Stimulated activated CD4-positive, alpha-beta T cell treated with anti-CD3 and anti-CD28 coated beads, Interleukin-1b, Interleukin-23, amount 100 ng/mL, for 48 hours (primary cell): ENCODE measurements at regions not wholly inside any gene's neighbourhood (a gene's known extent, or its start where the extent isn't known, plus 50 kb on each side); places are given as distances from the start of the nearest gene placed in this dataset.

ENCODE experiments used
- DNase-seq: peaks from one replicate; pipeline ENCODE4 v3.0.0-alpha.2; 2020

DNA sequence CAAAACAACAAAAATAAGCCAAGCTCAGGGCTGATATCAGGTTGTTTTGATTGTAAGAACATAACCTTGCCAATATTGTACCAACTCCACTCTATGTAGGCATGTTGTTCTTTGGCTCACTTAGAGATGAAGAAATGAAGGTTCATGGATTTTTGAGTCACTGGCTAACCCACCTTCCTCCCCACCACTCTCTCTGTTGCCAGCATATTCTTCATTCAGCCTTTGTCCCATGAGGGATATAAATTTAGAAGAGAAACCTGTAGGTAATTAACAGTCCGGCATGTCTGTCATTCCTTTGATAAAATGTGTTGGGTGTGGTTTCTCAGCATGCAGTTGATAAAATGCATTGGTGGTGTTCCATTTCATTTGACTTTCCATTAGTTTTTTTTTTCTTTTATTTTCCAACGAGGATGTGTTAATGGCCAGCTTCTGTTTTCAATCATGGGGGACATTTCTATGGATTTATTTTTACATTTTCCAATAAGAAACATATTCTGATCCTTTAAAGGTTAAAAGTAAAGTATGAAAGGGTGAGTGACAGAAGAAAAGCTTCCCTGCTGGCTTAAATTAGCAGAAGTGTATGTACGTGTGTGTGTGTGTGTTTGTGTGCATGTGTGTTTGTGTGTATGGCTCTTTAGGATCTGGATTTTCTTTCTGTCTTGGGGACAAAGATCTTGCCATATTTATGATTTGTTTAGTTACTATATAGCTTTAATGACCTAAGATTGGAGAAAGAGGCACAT is 166.2 kb upstream of the KCNJ16 start:
- no peak for DNase-seq

DNA sequence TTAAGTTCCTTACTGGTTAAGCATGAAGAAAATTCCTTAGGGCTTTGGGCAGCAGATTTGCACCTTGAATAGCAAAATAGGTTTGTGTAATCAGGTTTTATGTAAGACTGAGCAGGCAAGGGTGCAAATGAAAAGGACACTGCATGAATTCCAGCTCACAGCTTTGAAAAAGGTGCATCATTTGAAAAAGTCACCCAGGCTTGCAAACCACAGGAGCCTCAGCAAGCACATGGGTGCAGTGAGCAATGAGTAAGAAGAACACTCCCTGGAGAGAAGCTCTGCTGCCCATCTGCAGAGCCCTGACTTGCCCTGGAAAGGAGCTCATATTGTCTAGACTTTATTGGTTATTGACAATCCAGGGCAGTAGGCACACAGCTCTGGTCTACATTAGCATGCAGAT is 165.6 kb upstream of the KCNJ16 start:
- DNase-seq, result no peak

DNA sequence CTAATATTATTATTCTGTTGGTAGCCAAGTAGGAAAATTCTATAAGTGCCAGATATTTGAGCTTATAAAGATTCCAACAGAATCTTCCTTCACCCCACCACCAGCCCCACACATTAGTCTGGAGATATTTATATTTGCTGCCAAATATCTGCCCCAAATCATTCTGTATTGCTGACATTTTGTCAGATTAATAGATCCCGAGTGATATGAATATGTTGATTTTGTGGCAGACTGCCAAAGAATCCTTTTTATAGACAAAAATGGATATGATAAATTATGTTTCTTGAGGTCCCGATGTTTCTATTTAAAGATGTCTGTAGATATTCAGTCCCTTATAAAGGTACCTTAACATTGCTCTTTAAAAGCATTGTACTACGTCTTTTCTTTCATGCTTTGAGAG is 162.2 kb upstream of the KCNJ16 start:
- DNase-seq, result no peak

DNA sequence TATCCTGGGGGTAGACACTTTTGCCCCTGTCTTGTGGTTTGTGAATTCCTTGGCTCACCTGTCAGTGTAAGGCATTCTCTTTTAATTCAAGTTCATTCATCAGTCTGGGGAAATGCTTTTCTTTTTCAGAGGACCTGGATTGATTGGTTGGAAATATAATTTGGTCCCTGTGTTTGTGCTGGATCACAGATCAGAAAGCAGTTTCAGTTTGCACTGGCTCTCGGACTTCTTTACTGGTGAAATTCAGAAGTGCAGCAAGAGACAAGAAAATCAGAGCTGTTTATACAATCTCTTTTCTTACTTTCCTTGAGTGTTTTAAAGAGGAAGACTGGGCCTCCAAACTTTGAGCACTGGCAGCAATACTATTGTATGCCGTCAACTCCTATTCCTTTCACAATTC is 161.8 kb upstream of the KCNJ16 start:
- no peak for DNase-seq

DNA sequence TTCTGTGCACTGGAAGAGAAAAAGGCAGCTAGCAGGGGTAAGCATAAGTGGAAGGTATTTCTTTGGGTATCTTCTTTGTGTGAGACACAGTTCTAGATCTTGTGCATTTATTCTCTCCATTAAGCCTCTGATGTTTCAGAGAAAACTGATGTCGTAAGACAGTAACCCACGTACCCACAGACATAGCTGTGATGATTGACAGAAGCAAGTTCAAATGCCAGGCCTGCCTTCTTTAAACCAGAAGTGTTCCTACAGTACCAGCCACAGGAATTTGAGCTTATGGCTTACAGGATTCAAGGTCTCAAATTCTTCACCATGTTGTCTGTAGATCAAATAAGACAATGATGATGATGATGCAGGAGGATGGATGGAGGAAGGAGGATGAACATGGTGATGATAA is 161.4 kb upstream of the KCNJ16 start:
- no peak for DNase-seq

DNA sequence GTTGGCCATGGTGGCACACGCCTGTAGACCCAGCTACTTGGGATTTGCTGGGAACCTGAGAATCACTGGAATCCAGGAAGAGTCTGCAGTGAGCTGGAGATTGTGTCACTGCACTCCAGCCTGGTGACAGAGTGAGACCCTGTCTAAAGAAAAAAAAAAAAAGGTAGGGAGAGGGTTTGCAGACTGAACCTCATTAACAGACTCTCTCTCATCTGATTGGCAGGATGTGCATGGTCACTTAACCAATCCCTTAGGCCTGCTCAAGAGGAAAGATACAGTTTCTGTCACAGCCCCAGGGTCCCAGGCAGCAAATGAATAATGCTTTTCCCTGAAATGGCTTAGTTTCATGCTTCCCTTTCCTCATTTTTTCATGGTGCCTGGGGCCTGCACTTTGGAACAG is 160.5 kb upstream of the KCNJ16 start:
- DNase-seq, result no peak

DNA sequence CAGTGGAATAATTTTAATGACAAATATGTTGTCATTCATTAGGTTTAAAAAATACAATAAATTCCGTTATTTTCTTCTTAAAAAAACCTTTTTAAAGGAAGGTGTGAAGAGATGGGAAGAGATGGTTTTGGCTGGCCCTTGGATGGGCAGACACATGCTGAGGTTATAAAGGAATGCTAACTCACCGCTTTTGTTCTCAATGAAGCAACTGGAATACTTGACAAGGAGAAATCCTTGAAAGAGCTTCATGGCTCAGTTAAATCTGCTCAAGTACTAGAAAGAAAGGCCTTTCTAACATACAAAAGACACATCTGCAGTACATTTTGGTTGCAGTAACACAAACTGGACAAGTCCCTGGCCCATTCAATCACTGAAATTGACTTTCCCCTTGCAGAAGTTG is 158.3 kb upstream of the KCNJ16 start:
- no peak for DNase-seq

DNA sequence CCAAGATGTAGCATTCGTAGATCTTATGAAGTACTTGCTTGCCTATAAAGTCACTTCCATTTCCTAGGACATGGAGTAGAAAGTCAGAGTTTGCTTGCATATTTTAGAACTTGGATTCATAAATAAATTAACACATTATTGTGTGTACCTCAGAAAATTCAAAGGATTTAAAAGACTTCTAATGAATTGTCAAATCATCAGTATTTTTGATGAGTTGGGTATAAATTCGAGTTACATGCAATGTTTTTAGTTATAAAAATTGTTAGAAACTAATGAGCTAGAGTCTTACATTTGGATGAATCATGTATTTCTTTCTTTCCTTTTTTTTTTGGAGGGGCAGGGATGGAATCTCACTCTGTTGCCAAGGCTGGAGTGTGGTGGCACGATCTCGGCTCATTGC is 156.9 kb upstream of the KCNJ16 start:
- no peak for DNase-seq

DNA sequence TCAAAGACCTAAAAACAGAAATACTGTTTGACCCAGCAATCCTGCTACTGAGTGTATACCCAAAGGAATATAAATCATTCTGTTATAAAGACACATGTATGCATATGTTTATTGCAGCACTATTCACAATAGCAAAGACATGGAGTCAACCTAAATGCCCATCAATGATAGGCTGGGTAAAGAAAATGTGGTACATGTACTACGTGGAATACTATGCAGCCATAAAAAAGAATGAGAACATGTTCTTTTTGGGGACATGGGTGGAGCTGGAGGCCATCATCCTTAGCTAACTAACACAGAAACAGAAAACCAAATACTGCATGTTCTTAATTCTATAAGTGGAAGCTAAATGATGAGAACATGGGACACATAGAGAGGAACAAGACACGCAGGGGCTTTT is 155.2 kb upstream of the KCNJ16 start:
- no peak for DNase-seq

DNA sequence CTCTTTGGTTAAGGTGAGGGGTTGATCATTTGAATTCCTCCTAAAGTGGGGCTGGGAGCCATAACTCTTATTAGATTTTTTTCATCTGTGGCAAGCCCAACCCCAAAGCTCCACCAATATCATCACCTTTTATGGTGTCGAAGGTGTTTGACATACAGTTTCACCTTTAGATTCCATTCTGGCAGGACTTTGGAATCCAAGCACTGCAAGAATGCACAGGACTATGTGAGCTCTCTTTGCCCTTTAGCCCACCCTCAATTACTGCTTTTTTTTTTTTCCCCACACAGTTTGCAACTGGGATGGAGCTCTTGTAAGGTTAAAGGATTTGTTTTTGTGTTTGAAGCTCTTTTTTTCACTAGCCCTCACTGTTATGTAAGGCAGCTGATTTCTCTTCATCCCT is 154.0 kb upstream of the KCNJ16 start:
- no peak for DNase-seq

DNA sequence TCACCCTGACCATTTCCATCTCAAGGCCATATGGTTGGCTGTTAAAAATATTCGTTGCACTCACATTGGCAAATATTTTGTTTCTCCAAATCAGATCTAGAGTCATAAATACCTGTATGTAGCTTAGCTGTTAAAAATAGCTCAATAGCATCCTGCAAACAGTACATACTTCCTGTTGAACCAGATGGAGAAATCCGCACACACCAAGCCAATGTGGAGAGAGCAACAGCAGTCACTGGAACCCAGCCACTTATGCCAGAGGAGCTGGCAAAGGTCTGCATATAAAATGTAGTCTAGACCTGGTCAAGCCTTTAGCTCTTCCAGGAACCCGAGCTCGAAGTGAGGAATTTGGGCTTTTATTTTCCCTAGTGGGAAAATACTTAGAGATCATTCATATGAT is 146.4 kb upstream of the KCNJ16 start:
- no peak for DNase-seq

DNA sequence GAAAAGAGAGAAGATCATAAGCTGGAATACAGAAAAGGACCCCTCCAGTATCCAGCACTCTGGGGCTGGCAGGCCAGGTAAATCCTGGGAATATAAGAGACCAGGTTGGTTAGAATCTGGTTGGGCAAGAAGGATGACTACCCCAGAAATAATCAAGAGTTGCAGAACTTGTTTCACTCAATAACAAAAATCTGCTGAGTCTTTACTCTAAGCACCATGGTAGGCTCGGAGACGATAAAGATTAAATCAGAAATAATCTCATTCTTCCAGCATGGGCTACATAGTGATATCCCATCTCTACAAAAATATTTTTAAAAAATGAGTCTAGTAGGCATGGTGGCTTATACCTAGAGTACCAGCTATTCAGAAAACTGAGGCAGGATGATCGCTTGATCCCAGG is 138.0 kb upstream of the KCNJ16 start:
- no peak for DNase-seq

DNA sequence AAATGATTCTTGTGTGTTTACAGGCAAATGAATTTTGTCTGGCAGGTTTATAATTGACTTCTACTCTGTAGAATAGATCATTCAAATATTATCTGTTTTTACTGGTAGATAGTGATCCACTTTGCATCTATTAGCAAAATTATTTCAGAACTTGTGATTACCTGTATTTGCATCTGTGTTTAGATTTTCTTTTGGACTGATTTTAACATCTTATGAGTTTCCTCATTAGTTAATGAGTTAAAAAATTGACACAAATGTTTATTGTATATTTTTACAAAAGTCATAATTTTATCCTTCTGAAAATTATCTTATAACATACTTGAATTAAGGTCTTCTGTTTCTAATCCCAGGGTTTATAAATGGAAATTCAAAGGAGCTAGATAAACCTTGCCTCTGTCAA is 132.0 kb upstream of the KCNJ16 start:
- DNase-seq, result no peak

DNA sequence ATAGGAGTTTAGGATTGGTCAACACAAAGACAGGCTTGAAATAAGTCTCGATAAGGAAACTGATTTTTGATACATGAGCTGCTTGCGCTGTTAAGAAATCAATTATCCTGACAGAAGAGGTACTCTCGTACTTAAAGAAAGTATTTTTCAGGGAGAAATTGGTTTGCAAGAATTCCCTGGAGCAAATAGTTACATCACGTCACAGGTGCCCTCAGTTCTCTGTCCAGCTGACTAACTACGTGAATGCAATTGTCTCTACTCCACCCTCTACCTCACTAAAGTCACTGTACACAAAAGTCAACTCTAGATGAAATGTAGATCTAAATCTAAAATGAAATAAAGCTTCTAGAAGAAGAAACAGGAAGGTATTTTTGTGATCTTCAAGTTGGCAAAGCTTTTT is 130.6 kb upstream of the KCNJ16 start:
- DNase-seq, result no peak

DNA sequence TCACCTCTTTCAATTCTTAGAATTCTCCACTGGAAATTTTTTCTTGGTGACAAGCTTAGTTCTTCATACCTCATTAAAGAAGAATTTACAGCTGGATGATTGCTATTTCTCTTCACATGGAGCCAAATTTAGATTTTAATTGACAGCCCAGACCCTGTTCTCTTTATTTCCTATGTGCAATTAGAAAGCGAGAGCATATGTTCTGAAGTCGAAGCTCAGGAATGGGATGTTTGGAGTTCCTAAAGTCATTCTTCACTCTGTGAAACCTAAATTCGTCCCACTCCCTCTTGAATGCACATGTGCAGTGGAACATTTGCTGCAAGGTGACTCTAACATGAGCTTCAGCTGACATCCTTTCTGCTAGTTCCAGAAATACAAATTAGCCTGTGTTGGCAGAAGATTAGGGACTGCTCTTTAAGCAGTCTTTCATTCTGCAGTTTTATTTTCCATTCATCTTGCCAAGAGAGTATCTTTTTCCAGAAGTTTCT is 129.3 kb upstream of the KCNJ16 start:
- DNase-seq, result no peak

DNA sequence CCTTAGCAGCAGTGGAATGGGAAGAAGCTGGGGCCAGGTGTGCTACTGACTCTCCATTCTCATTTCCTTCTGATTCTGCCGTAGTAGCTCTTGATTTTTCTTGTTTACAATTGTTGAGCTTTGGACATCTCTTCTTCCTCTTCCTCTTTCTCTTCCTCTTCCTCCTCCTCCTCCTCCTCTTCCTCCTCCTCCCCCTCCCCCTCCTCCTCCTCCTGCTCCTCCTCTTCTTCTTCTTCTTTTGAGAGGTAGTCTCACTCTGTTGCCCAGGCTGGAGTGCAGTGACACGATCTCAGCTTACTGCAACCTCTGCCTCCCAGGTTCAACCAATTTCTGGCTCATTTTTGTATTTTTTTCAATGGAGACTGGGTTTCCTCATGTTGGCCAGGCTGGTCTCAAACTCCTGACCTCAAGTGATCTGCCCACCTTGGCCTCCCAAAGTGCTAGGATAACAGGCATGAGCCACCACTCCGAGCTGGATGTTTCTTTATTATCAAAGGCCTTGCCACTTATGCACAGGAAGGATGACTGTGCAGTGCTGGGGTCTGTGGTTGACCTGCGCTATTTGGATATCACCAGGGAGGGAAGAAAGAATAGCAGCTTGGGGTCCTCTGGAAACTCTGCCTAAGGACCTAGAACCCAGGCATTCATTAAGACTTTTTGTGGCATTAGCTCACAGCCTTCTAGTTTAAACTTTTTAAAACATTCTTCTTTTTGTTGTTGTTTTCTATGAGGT is 127.8 kb upstream of the KCNJ16 start:
- no peak for DNase-seq

DNA sequence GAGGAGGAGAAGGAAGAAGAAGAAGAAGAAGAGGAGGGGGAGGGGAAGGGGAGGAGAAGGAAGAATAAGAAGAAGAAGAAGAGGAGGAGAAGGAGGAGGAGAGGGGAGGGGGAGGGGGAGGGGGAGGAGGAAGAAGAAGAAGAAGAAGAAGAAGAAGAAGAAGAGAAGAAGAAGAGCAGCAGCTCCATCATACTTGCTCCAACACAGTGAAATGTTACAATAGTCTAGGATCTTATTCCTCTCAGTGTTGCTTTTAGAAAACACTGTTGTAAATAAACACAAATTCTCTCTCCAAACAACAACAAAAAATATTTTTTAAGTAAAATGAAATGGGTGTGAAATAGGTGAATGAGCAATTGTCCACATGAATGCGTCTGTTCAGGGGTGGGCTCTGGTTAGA is 126.6 kb upstream of the KCNJ16 start:
- no peak for DNase-seq

DNA sequence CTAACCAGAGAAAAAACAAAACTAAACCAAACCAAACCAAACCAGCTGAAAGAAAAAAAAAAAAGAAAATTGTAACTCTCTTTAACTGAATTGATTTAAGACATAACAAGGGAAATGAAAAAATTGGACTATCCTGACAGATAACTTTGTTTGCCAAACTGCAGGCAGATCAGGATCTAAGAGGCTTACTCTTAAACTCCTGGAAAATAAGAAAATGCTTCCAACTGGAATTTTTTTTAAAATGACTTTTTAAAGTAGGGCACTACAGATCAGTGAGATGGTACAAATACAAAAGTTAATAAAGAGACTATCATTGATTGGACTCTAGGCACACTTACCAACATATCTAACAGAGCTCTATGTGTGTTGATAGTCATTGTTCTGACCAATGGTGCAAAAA is 125.5 kb upstream of the KCNJ16 start:
- DNase-seq, result no peak

DNA sequence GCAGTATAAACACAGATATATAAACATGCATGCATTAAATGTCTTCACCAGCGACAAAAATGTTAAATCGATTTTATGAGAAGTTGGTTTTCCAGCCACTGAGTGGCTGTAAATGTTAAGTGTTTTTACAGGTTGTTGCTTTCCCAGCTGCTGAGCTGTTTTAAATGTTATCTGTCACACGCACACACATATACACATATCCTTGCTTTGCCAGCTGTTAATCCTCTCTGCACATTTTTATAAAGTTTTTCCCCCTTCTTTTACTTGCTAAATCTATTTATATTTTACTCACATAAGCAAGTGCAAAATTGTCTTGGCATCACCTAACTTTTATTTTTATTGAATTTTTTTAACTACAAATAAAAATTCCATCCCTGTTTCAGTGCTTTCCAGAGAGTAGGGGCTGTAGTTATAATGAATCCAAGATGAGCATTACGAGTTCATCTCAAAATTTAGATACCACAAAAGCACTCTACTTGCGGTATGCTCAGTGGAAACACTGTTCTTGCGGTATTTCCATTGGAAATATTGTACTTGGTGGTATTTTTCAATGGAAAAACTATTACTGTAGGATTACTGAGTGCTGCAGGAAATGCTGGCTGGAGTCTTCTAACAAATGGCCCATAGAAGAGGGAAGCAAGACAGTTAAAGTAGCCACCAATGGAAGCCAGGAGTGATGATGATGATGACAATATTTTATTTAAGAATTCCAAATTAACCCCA is 124.9 kb upstream of the KCNJ16 start:
- no peak for DNase-seq

DNA sequence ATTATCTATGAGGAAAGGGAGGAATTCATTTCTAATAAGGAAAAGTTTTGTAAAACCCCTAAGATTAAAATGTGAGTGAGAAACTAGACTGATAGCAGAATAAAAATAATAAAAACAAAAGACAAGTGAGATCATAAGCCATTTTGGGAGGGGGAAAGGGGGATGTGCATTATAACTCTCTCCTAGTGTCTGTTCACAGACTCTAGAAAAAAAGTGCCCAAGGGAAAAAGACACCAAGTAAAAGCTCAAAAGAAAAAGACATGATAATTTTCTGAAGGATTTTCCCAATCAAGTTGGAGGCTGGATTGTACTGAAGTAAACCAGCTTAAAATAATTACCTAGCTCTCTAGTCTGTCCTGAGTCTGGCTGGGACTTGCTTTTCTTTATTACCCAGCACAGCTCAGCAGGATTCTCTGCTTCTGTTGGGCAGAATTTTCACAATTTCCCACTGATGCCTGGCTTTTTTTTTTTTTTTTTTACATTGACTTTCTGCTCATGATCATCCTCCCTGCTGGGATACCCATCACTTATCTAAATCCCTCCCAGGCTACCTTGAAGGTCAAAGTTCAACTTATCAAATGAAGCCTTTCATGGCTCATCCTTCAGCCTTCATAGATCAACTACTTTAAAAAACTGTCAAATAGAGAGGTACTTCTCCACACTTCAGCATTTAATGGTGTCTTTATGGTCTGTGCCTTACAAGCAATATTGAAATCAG is 124.2 kb upstream of the KCNJ16 start:
- no peak for DNase-seq

DNA sequence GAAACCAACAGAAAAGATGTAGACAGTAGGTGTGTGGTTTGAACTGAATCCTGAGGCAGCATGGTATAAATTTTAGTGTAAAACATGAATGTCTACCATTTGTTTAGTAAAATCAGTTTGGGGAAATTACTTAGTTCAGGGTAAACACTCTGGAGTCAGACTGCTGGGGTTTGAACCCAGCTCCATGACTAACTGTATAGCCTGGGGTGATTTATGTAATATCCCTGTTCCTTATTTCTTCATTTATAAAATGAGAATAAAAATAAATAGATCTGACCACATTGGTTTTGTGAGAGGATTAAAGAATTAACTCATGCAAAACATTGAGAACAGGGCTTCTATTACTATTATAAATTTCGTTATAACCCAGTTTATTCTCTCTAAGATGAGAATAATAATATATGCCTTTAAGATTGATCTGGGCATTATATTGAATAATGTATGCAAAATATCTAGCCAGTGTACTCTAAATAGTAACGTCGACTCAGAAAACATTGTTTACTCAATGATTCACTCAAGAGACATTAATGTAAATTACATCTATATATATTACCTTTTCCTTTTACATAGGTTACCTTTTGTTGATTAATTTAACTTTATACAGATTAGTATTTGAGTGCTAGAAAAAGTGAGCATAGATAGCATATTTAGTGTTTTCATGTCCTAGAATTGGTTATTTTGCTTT is 120.6 kb upstream of the KCNJ16 start:
- no peak for DNase-seq

DNA sequence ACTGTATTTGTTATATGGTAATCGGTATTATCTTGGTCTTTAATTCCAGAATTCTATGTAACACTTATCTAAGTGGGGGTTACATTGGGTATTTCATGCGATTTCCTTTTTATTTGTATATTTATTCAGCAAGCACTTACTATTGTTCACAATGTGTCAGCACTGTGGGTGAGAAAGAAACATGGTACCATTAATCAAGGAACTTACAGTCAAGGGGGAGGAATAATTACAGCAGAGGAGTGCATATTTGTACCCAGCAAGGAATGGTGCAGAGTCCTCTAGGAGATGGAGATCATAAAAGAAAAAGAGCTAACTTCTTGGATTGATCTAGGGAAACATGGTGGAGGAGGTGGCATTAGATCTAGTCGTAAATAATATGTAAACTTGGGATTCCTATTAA is 117.0 kb upstream of the KCNJ16 start:
- no peak for DNase-seq

DNA sequence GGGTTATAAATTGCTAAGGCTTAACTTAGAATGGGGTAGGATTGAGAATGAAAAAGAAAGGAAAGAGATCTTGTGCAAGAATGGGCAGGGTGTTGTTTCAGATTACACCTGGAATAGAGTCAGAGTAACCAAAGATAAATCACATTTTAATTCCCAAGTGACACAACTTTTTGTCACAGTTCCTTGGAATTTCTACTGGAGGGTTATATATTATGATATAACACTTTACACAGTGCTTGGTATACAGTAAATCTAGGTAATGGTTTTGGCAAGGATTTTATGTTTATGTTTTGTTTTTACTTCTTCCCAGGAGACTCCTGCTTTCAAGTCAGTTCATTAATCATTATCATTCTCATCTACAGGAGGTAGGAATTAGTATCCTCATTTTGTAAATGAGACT is 115.7 kb upstream of the KCNJ16 start:
- no peak for DNase-seq
